ENCODE measurements at regions not wholly inside any gene's neighbourhood (a gene's known extent, or its start where the extent isn't known, plus 50 kb on each side); places are given as distances from the start of the nearest gene placed in this dataset.

DNA sequence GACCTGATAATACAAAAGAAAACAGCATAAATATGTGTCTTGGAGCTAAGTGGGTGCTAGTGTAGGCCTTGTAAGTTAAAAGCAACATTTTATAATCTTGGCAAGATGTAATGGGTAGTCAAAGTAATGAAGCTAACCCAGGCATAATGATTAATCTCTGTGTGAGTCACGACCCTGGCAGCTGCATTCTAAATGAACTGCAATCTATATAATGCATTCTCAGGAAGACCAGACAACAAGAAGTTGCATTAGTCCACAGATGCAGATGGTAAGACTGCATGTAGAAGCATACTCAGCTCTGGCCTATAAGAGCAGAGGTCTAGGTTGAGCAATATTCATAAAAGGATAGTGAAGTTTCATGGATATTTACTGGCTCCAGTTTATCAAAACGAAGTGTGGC, 85.6 kb upstream of the ETAA1 start:
- Histone ChIP-seq H3K36me3 (replicated peaks in 1 of 2; ENCODE audit: insufficient read depth in 1 of 2, low read depth in 2 of 2) (no peaks in the 10 kb centered on the region), H3K4me1 (peaks cover 25% of the 10 kb centered on the region), H3K27me3 (no peaks in the 10 kb centered on the region), H3K4me3 (no peak overlapping the region), H3K9me3 (no peaks in the 10 kb centered on the region), H3K27ac (no peak overlapping the region)
- intact Hi-C loops (cut with DNase I): no loop called here
- 19 to 23% methylated on average over 2 of the region's 2 CpGs for WGBS, 2 donors
- TF ChIP-seq POLR2A (IDR thresholded peaks at IDR 0.05): no peak
- TF ChIP-seq, protein P1, sequence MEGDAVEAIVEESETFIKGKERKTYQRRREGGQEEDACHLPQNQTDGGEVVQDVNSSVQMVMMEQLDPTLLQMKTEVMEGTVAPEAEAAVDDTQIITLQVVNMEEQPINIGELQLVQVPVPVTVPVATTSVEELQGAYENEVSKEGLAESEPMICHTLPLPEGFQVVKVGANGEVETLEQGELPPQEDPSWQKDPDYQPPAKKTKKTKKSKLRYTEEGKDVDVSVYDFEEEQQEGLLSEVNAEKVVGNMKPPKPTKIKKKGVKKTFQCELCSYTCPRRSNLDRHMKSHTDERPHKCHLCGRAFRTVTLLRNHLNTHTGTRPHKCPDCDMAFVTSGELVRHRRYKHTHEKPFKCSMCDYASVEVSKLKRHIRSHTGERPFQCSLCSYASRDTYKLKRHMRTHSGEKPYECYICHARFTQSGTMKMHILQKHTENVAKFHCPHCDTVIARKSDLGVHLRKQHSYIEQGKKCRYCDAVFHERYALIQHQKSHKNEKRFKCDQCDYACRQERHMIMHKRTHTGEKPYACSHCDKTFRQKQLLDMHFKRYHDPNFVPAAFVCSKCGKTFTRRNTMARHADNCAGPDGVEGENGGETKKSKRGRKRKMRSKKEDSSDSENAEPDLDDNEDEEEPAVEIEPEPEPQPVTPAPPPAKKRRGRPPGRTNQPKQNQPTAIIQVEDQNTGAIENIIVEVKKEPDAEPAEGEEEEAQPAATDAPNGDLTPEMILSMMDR (IDR thresholded peaks at IDR 0.05): no peak
- peak in 1 of 4 donors; percentile 17 for DNase-seq
- ATAC-seq: no peak

DNA sequence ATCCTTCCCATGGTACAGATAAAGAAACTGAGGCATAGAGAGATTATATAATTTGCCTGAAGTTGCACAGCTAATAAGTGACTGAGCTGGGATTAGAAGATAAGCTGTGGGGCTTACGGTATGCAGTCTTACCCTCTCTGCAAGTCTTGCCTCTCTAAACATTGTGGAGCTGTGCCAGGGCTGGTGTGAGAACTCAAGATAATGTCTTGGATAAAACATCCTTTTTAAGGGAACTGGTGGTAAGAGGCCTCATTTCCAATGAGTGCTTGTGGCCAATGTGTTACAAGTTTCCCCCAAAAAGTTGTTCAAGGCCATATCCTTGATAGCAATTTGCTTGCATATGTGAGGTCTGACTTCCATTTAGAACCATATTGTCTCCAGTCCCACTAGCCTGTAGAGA, 84.3 kb upstream of the ETAA1 start:
- no peak for DNase-seq
- TF ChIP-seq, protein P1 (IDR thresholded peaks at IDR 0.05): no peak
- TF ChIP-seq POLR2A (IDR thresholded peaks at IDR 0.05): no peak
- H3K36me3 ChIP-seq (replicated peaks in 1 of 2; ENCODE audit: insufficient read depth in 1 of 2, low read depth in 2 of 2): no peaks in the 10 kb centered on the region
- WGBS, 2 donors: 75 to 100% methylated on average over 1 of the region's 1 CpG
- H3K9me3 ChIP-seq: no peaks in the 10 kb centered on the region
- intact Hi-C loops (cut with DNase I): no loop called here
- no peak overlapping the region for H3K27ac ChIP-seq
- H3K4me1 ChIP-seq: peaks cover 25% of the 10 kb centered on the region
- H3K27me3 ChIP-seq: no peaks in the 10 kb centered on the region
- no peak for ATAC-seq
- H3K4me3 ChIP-seq: no peak overlapping the region

DNA sequence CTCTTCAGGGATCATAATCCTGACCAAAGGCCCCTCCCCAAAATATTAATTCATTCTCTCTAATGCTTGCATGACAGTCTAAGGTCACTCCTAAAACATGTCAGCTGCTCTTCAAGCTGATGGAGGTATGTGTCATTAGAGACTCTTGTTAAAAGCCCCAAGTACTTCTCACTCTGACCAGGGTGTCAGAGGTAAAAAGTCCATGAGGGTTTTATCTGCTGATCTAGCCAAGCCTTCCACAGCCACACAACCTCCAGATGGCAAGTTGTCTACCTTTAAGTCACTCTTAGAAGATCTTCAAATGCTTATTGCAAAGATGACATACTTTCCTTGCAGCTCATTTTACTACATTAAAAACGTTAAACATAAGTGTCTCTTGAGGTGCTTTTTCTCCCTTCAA, 83.6 kb upstream of the ETAA1 start:
- 65 to 82% methylated on average over 1 of the region's 1 CpG for WGBS, 2 donors
- DNase-seq (no peak), ATAC-seq (no peak)
- Histone ChIP-seq H3K9me3 (no peaks in the 10 kb centered on the region), H3K27ac (no peak overlapping the region), H3K4me3 (no peak overlapping the region), H3K4me1 (peaks cover 25% of the 10 kb centered on the region), H3K27me3 (no peaks in the 10 kb centered on the region), H3K36me3 (replicated peaks in 1 of 2; ENCODE audit: insufficient read depth in 1 of 2, low read depth in 2 of 2) (no peaks in the 10 kb centered on the region)
- TF ChIP-seq, protein P1 (IDR thresholded peaks at IDR 0.05): no peak
- TF ChIP-seq POLR2A (IDR thresholded peaks at IDR 0.05): no peak
- intact Hi-C loops (cut with DNase I): no loop called here

DNA sequence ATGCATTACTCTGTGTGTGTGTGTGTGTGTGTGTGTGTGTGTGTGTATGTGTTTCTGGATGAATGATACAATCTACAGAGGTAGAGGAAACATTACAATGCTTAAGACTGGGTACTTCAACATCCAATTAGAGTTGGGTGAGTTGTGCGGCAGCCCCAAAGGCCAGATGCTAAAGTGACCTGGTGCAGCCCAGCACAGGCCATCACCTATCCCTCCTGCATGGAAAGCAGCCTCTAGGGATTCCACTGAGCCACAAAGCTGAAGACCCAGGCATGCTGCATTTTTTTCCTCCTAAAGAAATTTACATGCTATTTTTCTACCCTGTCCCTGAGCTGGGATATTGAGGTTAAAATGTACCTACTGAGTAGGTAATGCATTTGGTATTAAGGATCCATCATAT, 79.1 kb upstream of the ETAA1 start:
- Histone ChIP-seq H3K36me3 (replicated peaks in 1 of 2; ENCODE audit: insufficient read depth in 1 of 2, low read depth in 2 of 2) (no peaks in the 10 kb centered on the region), H3K9me3 (no peaks in the 10 kb centered on the region), H3K27me3 (no peaks in the 10 kb centered on the region), H3K4me1 (peaks cover 16% of the 10 kb centered on the region), H3K4me3 (no peak overlapping the region), H3K27ac (no peak overlapping the region)
- TF ChIP-seq POLR2A (IDR thresholded peaks at IDR 0.05): no peak
- TF ChIP-seq, protein P1 (IDR thresholded peaks at IDR 0.05): no peak
- WGBS, 2 donors: 94 to 100% methylated on average over 1 of the region's 1 CpG
- ATAC-seq (no peak), DNase-seq (no peak)
- intact Hi-C loops (cut with DNase I): no loop called here

DNA sequence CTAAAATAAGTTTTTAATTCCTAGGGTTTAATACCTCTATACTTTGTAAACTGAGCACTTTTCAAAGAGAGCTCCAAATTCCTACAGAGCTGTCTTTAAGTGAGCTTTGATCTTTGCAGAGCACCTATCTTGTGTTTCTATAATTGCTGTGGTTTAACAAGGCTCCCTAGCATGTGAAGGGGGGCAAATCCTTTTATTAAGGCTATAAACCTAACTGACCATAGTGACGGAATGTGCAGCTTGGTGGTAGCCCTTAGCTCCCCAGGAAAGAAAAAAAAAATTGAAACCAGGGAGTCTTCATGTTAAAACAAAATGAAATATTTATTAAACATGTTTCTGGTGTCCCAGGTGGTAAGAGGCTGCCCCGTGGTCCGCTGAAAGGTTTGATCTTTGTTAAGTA, 78.6 kb upstream of the ETAA1 start:
- H3K27ac ChIP-seq: no peak overlapping the region
- ATAC-seq (no peak), DNase-seq (no peak)
- intact Hi-C loops (cut with DNase I): no loop called here
- H3K4me3 ChIP-seq: no peak overlapping the region
- TF ChIP-seq, protein P1 (IDR thresholded peaks at IDR 0.05): no peak
- no peak for TF ChIP-seq POLR2A (IDR thresholded peaks at IDR 0.05)
- no peaks in the 10 kb centered on the region for H3K36me3 ChIP-seq (replicated peaks in 1 of 2; ENCODE audit: insufficient read depth in 1 of 2, low read depth in 2 of 2)
- H3K9me3 ChIP-seq: no peaks in the 10 kb centered on the region
- WGBS, 2 donors: 92 to 94% methylated on average over 3 of the region's 3 CpGs
- no peaks in the 10 kb centered on the region for H3K27me3 ChIP-seq
- H3K4me1 ChIP-seq: peaks cover 21% of the 10 kb centered on the region
